ENCODE measurements at regions not wholly inside any gene's neighbourhood (a gene's known extent, or its start where the extent isn't known, plus 50 kb on each side); places are given as distances from the start of the nearest gene placed in this dataset.

- no peak for TF ChIP-seq CTCF (IDR thresholded peaks at IDR 0.05; ENCODE audit: low read depth, low read length)
- Histone ChIP-seq H3K27me3 (no peaks in the 10 kb centered on the region), H3K27ac (no peak overlapping the region), H3K9me3 (ENCODE audit: low read depth) (no peaks in the 10 kb centered on the region), H3K4me3 (no peak overlapping the region), H3K36me3 (no peaks in the 10 kb centered on the region), H3K4me1 (ENCODE audit: low read depth) (no peaks in the 10 kb centered on the region)
- no peak for DNase-seq (ENCODE audit: low read depth in 1 of 2, low spot score in 1 of 2)
These were observed 104.9 kb upstream of the GIMD1 start for GRCh38 chr4:106473515-106473914.

- no peak overlapping the region for H3K4me3 ChIP-seq
- TF ChIP-seq CTCF (IDR thresholded peaks at IDR 0.05; ENCODE audit: low read depth, low read length): no peak
These were observed 102.6 kb upstream of the GIMD1 start for GRCh38 chr4:106471151-106471550.

GRCh38 chr4:106463622-106464021 lies 95.0 kb upstream of the GIMD1 start:
- Histone ChIP-seq H3K9me3 (ENCODE audit: low read depth) (no peaks in the 10 kb centered on the region), H3K27ac (no peak overlapping the region), H3K4me3 (no peak overlapping the region), H3K36me3 (no peaks in the 10 kb centered on the region), H3K27me3 (no peaks in the 10 kb centered on the region), H3K4me1 (ENCODE audit: low read depth) (no peaks in the 10 kb centered on the region)
- DNase-seq (ENCODE audit: low read depth in 1 of 2, low spot score in 1 of 2): no peak
- TF ChIP-seq CTCF (IDR thresholded peaks at IDR 0.05; ENCODE audit: low read depth, low read length): no peak

More at GRCh38 chr4:106471151-106471550, 102.6 kb upstream of the GIMD1 start:
- H3K9me3 ChIP-seq (ENCODE audit: low read depth): no peaks in the 10 kb centered on the region
- H3K4me1 ChIP-seq (ENCODE audit: low read depth): no peaks in the 10 kb centered on the region
- H3K36me3 ChIP-seq: no peaks in the 10 kb centered on the region
- H3K27ac ChIP-seq: no peak overlapping the region
- H3K27me3 ChIP-seq: no peaks in the 10 kb centered on the region
- no peak for DNase-seq (ENCODE audit: low read depth in 1 of 2, low spot score in 1 of 2)

GRCh38 chr4:106454581-106454980 lies 86.0 kb upstream of the GIMD1 start:
- Histone ChIP-seq H3K9me3 (ENCODE audit: low read depth) (no peaks in the 10 kb centered on the region), H3K36me3 (no peaks in the 10 kb centered on the region), H3K27ac (no peak overlapping the region), H3K27me3 (no peaks in the 10 kb centered on the region), H3K4me3 (no peak overlapping the region), H3K4me1 (ENCODE audit: low read depth) (no peaks in the 10 kb centered on the region)
- TF ChIP-seq CTCF (IDR thresholded peaks at IDR 0.05; ENCODE audit: low read depth, low read length): no peak
- DNase-seq (ENCODE audit: low read depth in 1 of 2, low spot score in 1 of 2): no peak

- H3K4me3 ChIP-seq: no peak overlapping the region
- H3K27ac ChIP-seq: no peak overlapping the region
- H3K27me3 ChIP-seq: no peaks in the 10 kb centered on the region
- H3K9me3 ChIP-seq (ENCODE audit: low read depth): no peaks in the 10 kb centered on the region
- H3K36me3 ChIP-seq: no peaks in the 10 kb centered on the region
- TF ChIP-seq CTCF (IDR thresholded peaks at IDR 0.05; ENCODE audit: low read depth, low read length): no peak
- no peak for DNase-seq (ENCODE audit: low read depth in 1 of 2, low spot score in 1 of 2)
- H3K4me1 ChIP-seq (ENCODE audit: low read depth): no peaks in the 10 kb centered on the region
These were observed 85.4 kb upstream of the GIMD1 start for GRCh38 chr4:106454021-106454420.

DNA sequence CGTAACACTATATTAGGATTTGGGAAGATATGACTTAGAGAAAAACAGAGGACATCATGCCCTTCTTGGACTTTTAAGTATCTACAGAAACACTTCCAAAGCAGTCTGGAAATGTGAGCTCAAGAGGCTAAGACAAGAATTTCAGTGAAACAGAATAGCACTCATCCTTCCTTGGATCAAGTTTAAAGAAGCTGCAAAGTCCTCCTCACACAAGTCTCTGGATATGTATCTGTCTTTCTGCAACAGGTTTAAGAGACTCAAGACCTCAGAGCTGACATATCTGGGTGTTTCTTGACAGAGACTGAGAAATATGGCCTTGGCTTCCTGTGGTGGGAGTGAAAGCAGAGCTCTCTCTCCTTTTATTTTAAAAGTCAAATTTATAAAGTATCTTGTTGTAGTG lies 82.5 kb upstream of the GIMD1 start:
- TF ChIP-seq CTCF (IDR thresholded peaks at IDR 0.05; ENCODE audit: low read depth, low read length): no peak
- H3K4me3 ChIP-seq: no peak overlapping the region
- no peaks in the 10 kb centered on the region for H3K4me1 ChIP-seq (ENCODE audit: low read depth)
- H3K27me3 ChIP-seq: no peaks in the 10 kb centered on the region
- no peaks in the 10 kb centered on the region for H3K9me3 ChIP-seq (ENCODE audit: low read depth)
- no peak for DNase-seq (ENCODE audit: low read depth in 1 of 2, low spot score in 1 of 2)
- H3K27ac ChIP-seq: no peak overlapping the region
- H3K36me3 ChIP-seq: no peaks in the 10 kb centered on the region

Measured in cardiac muscle cell (in vitro differentiated cells and primary cell).